ENCODE measurements at regions not wholly inside any gene's neighbourhood (a gene's known extent, or its start where the extent isn't known, plus 50 kb on each side); places are given as distances from the start of the nearest gene placed in this dataset.
"Not testable (repeated sequence)": the region's sequence is repeated elsewhere in the genome, so short reads cannot be mapped to it uniquely, and the experiment has no call there.

DNA sequence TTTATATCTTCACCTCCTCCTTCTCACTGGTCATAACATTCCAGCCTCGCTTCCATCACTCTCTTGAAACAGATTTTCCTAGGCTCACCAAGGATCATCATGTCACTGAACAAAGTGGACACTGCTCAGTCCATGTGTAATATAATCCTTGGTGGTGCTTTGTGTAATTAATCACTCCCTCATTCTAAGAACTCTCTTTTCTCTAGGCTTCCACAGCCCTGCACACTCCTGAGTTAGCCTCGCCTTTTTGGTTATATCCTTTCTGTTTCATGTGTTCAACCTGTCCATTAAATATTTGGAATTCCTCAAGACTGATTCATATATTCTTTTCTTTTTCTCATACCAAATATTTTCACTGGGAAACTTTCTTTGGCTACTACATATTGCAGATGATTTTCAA, 440.8 kb downstream of the PYDC2 start:
- POLR2A ChIA-PET = no interaction called here
- ATAC-seq (ENCODE audit: low read depth) (no peak), DNase-seq (no peak)
- Mint-ChIP-seq H3K27ac (no peak overlapping the region), H3K27me3 (no peaks in the 10 kb centered on the region), H3K4me3 (no peak overlapping the region), H3K4me1 (no peaks in the 10 kb centered on the region), H3K9me3 (no peaks in the 10 kb centered on the region), H3K36me3 (ENCODE audit: low read depth) (no peaks in the 10 kb centered on the region)
- TF ChIP-seq CTCF (IDR thresholded peaks at IDR 0.05) = no peak
- intact Hi-C loops (cut with micrococcal nuclease) = no loop called here
- CTCF ChIA-PET = no interaction called here

DNA sequence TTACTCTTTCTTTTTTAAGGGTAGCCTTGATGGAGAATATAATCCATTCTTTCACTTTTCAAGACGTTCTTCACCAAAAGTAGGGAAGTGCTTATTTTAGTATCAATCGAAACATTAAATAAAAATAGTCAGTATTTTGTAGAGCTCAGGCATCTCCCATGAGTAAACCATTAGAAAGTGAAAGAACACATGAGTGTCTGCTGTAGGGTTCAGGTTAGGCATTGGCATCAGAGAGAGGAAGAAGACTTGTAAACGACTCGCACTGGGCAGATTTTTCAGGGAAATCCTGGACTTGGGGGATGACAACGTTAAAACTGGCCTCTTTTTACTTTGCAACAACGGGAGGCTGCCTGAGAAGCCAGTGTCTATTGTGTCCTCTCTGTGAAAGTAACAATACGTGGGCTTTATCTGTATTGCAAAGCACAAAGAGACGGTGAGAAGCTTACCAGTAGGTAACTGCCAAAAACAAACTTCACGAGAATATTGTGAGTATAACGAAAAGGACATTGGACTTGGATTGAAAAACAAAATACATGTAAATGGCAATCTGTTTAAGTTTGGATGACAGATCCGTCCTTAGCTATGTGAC, 451.7 kb downstream of the PYDC2 start:
- ChIA-PET POLR2A (no interaction called here), CTCF (no interaction called here)
- Mint-ChIP-seq H3K4me1 (no peaks in the 10 kb centered on the region), H3K4me3 (no peak overlapping the region), H3K27me3 (no peaks in the 10 kb centered on the region), H3K9me3 (peaks cover 2% of the 10 kb centered on the region), H3K27ac (no peak overlapping the region), H3K36me3 (ENCODE audit: low read depth) (no peaks in the 10 kb centered on the region)
- TF ChIP-seq CTCF (IDR thresholded peaks at IDR 0.05) = no peak
- intact Hi-C loops (cut with micrococcal nuclease) = no loop called here
- no peak for DNase-seq
- ATAC-seq (ENCODE audit: low read depth) = no peak

GRCh38 chr3:191915712-191916111, 454.7 kb downstream of the PYDC2 start:
- CTCF ChIA-PET = no interaction called here
- Mint-ChIP-seq H3K4me3 (no peak overlapping the region), H3K4me1 (no peaks in the 10 kb centered on the region), H3K27me3 (no peaks in the 10 kb centered on the region), H3K9me3 (peaks cover 2% of the 10 kb centered on the region), H3K36me3 (ENCODE audit: low read depth) (no peaks in the 10 kb centered on the region), H3K27ac (no peak overlapping the region)
- DNase-seq (no peak), ATAC-seq (ENCODE audit: low read depth) (no peak)
- intact Hi-C loops (cut with micrococcal nuclease) = no loop called here
- no peak for TF ChIP-seq CTCF (IDR thresholded peaks at IDR 0.05)
- POLR2A ChIA-PET = no interaction called here

DNA sequence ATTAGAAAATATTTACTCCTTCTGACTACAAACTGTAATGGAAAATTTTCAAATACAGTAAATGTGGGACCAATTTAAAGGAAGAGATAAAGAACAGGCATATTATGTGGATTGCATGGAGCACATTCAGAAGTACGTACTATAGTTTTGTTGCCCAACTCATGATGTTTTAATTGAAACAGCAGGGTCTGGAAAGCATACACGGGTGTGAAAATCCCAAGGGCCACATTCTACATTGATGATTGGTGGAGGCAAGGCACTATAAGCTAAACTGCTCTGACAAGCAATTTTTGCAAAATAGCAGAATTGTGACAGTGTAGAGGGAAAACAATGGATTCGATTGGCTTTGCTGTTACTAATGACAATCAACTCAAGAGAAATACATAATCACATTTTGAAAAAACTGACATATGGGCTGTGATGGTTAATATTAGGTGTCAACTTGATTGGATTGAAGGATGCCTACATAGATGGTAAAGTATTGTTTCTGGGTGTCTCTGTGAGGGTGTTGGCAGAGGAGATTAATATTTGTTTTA, 458.6 kb downstream of the PYDC2 start:
- ChIA-PET POLR2A (no interaction called here), CTCF (no interaction called here)
- intact Hi-C loops (cut with micrococcal nuclease) = no loop called here
- no peak for TF ChIP-seq CTCF (IDR thresholded peaks at IDR 0.05)
- no peaks in the 10 kb centered on the region for H3K9me3 Mint-ChIP-seq
- ATAC-seq (ENCODE audit: low read depth) (no peak), DNase-seq (no peak)
- no peaks in the 10 kb centered on the region for H3K36me3 Mint-ChIP-seq (ENCODE audit: low read depth)
- H3K4me3 Mint-ChIP-seq = no peak overlapping the region
- no peaks in the 10 kb centered on the region for H3K27me3 Mint-ChIP-seq
- H3K27ac Mint-ChIP-seq = no peak overlapping the region
- no peaks in the 10 kb centered on the region for H3K4me1 Mint-ChIP-seq

- no peaks in the 10 kb centered on the region for H3K4me1 Mint-ChIP-seq
- H3K4me3 Mint-ChIP-seq = no peak overlapping the region
- no peaks in the 10 kb centered on the region for H3K9me3 Mint-ChIP-seq
- TF ChIP-seq CTCF (IDR thresholded peaks at IDR 0.05) = no peak
- ATAC-seq (ENCODE audit: low read depth) (no peak), DNase-seq (no peak)
- H3K36me3 Mint-ChIP-seq (ENCODE audit: low read depth) = no peaks in the 10 kb centered on the region
- no peaks in the 10 kb centered on the region for H3K27me3 Mint-ChIP-seq
- ChIA-PET CTCF (no interaction called here), POLR2A (no interaction called here)
- intact Hi-C loops (cut with micrococcal nuclease) = no loop called here
- no peak overlapping the region for H3K27ac Mint-ChIP-seq
These were observed 461.6 kb downstream of the PYDC2 start for GRCh38 chr3:191922570-191922969.

DNA sequence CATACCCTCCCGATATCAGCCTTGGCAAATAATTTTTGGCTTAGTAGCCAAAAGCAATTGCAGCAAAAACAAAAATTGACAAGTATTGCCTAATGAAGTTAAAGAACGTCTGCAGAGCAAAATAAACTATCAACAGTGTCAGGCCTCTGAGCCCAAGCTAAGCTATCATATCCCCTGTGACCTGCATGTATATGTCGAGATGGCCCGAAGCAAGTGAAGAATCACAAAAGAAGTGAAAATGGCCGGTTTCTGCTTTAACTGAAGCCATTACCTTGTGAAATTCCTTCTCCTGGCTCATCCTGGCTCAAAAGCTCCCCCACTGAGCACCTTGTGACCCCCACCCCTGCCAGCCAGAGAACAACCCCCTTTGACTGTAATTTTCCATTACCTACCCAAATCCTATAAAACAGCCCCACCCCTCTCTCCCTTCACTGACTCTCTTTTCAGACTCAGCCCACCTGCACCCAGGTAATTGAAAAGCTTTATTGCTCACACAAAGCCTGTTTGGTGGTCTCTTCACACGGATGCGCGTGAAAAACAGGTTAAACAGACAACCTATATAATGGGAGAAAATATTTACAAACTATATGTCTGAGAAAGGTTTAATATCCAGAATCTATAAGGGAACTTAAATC, 466.3 kb downstream of the PYDC2 start:
- H3K9me3 Mint-ChIP-seq; ATAC-seq (ENCODE audit: low read depth); DNase-seq; POLR2A ChIA-PET; H3K27ac Mint-ChIP-seq; CTCF ChIA-PET; H3K4me3 Mint-ChIP-seq; H3K4me1 Mint-ChIP-seq; H3K27me3 Mint-ChIP-seq; intact Hi-C loops (cut with micrococcal nuclease); H3K36me3 Mint-ChIP-seq (ENCODE audit: low read depth): not testable (repeated sequence)

DNA sequence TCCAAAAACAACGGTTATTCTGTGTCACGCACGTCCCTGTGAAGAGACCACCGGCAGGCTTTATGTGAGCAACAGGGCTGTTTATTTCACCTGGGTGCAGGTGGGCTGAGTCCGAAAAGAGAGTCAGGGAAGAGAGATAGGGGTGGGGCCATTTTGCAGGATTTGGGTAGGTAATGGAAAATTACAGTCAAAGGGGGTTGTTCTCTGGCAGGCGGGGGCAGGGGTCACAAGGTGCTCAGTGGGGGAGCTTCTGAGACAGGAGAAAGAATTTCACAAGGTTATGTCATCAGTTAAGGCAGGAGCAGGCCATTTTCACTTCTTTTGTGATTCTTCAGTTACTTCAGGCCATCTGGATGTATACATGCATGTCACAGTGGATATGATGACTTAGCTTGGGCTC, 467.0 kb downstream of the PYDC2 start:
- H3K4me3 Mint-ChIP-seq; H3K4me1 Mint-ChIP-seq; ATAC-seq (ENCODE audit: low read depth); H3K27me3 Mint-ChIP-seq; POLR2A ChIA-PET; DNase-seq; H3K27ac Mint-ChIP-seq; intact Hi-C loops (cut with micrococcal nuclease); H3K9me3 Mint-ChIP-seq; H3K36me3 Mint-ChIP-seq (ENCODE audit: low read depth); CTCF ChIA-PET: not testable (repeated sequence)
